GM12891 (cell line): ENCODE measurements at regions not wholly inside any gene's neighbourhood (a gene's known extent, or its start where the extent isn't known, plus 50 kb on each side); places are given as distances from the start of the nearest gene placed in this dataset.

Experiments used
- DNase-seq: peaks from one replicate; pipeline ENCODE4 v3.0.0; 2011; ENCODE audit warnings: low spot score; ENCODE audit not compliant: insufficient read length
- FAIRE-seq: peaks from 2 replicates; lab custom pipeline; 2011; peaks lifted over from hg19 to GRCh38; lab: Jason Lieb, UNC
- PAX5 ChIP-seq: IDR thresholded peaks from 2 replicates; pipeline ENCODE4 v1.6.1; 2011; ENCODE audit warnings: low read length, moderate library complexity, mild to moderate bottlenecking; ENCODE audit not compliant: insufficient read depth, severe bottlenecking
- POLR2A ChIP-seq: IDR thresholded peaks from 2 replicates; pipeline ENCODE4 v1.6.1; 2011; ENCODE audit warnings: low read depth, low read length, control low read depth
- POLR2AphosphoS5 ChIP-seq: IDR thresholded peaks from 2 replicates; pipeline ENCODE4 v1.6.1; 2011; ENCODE audit warnings: low read depth, low read length, control low read depth
- POU2F2 ChIP-seq: IDR thresholded peaks from 2 replicates; pipeline ENCODE4 v1.6.1; 2011; ENCODE audit warnings: low read depth, mild to moderate bottlenecking, control low read depth, low read length, moderate library complexity
- SPI1 ChIP-seq: IDR thresholded peaks from 2 replicates; pipeline ENCODE4 v1.6.1; 2011; ENCODE audit warnings: low read depth, low read length, control low read depth
- TAF1 ChIP-seq: IDR thresholded peaks from 2 replicates; pipeline ENCODE4 v1.6.1; 2011; ENCODE audit warnings: low read depth, low read length, control low read depth

DNA sequence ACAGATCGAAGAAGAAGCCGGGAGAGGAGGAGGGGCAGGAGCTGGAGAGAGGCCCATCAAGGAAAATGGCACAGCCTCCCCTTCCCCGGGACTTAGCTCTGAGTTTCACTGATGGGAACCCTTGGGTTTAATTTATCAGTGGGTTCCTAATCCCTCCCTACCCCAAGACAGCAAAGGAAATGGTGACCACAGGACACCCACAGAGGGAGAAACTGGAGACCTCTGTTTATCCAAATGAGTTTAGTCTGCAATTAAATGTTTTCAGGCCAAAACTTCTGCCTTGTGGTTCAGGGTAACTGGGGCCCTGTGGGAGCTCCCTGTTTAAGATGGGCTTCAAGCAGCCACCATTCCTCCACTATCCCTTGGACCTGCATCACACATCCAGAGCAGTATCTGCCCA, 190.8 kb upstream of the TOPAZ1 start:
- no peak for DNase-seq
- TF ChIP-seq TAF1 = no peak
- TF ChIP-seq POLR2AphosphoS5 = no peak
- TF ChIP-seq PAX5 = no peak
- TF ChIP-seq POU2F2 = no peak
- no peak for TF ChIP-seq POLR2A
- TF ChIP-seq SPI1 = no peak
- FAIRE-seq = no peak

- no peak for FAIRE-seq
- TF ChIP-seq POLR2AphosphoS5 (no peak), TAF1 (no peak), SPI1 (no peak)
- no peak for DNase-seq
Observed at GRCh38 chr3:44055951-44056350, 185.7 kb upstream of the TOPAZ1 start.

DNA sequence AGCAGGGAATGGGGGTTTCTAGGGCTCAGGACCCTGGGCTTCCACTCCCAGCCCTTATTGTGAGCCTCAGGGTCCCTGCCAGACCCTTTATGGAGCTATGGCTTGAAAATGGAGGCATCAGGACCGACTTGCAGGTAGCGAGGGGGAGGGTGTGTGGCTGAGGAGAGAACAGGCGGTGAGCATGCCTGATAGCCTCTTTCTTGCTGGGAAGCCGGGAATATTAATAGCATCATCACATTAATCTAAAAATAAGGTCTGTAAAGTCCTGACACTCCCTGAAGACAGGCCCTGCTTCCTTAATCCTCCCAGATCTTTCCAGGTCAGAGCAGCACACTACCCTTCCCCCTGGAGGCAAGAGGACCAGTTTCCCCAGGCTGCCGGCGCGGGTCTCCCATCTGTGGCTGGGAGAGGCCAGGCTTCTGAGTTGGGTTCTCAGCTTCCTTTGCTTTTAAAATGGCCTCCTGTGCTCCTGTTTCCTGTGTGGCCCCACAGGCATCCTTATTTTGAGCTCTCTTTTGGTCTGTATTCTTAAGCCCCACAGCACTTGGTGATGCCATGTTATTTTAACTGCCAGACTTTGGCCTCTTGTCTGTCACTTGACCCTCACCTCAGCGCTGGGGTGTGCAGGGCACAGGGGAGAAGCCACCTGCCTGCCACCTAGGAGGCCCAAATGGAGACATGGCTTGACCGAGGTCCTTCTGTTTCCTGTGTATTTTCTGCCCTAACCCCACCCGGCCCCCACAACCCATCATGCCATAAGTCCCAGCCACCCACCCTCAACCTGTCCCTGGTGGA, 185.0 kb upstream of the TOPAZ1 start:
- no peak for DNase-seq
- TF ChIP-seq POU2F2 (no peak), POLR2AphosphoS5 (no peak), SPI1 (no peak), PAX5 (no peak), POLR2A (no peak), TAF1 (no peak)
- FAIRE-seq = no peak

- FAIRE-seq (peak; percentile 97), DNase-seq (peak; percentile 50)
- TF ChIP-seq SPI1 (peak; percentile 86), POLR2AphosphoS5 (no peak), POU2F2 (no peak), TAF1 (no peak), PAX5 (no peak)
Observed at GRCh38 chr3:44058022-44058867, 183.4 kb upstream of the TOPAZ1 start.

DNA sequence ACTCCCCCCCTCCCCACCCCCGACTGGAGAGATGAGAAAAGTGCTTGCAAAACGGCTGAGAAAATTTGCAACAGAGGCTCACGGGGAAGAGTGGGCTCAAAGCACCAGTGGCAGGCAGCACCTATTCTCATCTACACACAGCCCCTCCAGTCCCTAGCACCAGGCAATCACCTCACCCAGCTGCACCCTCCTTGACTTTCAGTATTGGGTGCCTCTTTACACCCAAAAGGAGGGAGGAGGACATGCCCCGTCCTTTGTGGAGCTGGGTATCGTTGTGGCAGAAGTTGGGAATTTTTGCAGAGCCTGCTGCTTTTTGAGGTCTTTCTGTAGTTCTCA, 182.8 kb upstream of the TOPAZ1 start:
- no peak for TF ChIP-seq TAF1
- no peak for TF ChIP-seq SPI1
- no peak for TF ChIP-seq PAX5
- no peak for TF ChIP-seq POLR2AphosphoS5
- no peak for TF ChIP-seq POU2F2
- no peak for TF ChIP-seq POLR2A
- no peak for FAIRE-seq
- no peak for DNase-seq

DNA sequence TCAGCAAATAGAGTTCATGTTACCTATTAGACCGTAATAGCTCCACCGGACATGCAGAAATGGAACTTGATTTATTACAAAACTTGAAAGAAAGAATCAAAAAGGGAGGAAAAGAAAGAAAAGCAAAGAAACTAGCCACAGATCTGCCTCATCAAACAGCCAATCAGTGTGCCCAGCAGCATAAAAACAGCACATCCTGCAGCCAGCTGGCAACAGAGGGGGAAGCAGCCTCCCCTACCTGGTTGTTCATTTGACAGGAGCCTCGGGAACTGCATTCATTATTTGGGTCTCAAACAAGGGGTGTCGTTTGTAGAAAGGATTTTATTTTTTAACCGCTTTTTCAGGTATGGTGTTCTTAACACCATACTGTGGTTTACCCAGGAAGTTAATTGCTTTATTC, 181.5 kb upstream of the TOPAZ1 start:
- no peak for DNase-seq
- TF ChIP-seq POLR2AphosphoS5 (no peak), POLR2A (no peak), PAX5 (no peak), SPI1 (no peak), TAF1 (no peak), POU2F2 (no peak)
- FAIRE-seq = peak; percentile 41

DNA sequence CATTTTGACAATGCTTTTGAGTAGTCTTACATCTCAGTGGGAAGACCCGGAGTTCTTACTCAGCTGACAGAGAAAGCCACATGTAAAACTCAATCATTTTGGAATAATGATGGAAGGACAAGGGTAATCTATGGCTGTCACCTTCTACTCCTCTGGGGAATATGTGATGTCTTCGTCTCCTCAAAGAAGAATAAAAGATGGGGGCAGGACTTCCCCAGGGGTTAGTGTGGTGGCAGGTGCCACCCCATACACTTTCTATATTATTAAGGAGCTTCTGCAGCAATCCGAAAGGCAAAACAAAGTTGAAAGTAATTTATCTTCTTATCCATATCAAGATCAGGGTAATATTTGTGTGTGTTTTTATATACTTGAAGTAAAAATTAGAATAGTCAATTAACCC, 180.4 kb upstream of the TOPAZ1 start:
- no peak for FAIRE-seq
- TF ChIP-seq TAF1 (no peak), POU2F2 (no peak), POLR2AphosphoS5 (no peak), SPI1 (no peak), PAX5 (no peak), POLR2A (no peak)
- DNase-seq = no peak

GRCh38 chr3:44061961-44062360, 179.7 kb upstream of the TOPAZ1 start:
- no peak for FAIRE-seq
- no peak for DNase-seq

More at GRCh38 chr3:44061961-44062360, 179.7 kb upstream of the TOPAZ1 start:
- no peak for TF ChIP-seq POU2F2
- TF ChIP-seq POLR2AphosphoS5 = no peak
- TF ChIP-seq PAX5 = no peak
- no peak for TF ChIP-seq POLR2A
- TF ChIP-seq TAF1 = no peak
- TF ChIP-seq SPI1 = no peak
